Tibial nerve (tissue), 3 donors: ENCODE measurements at regions not wholly inside any gene's neighbourhood (a gene's known extent, or its start where the extent isn't known, plus 50 kb on each side); places are given as distances from the start of the nearest gene placed in this dataset.

Experiments used
- CTCF ChIP-seq, 5 experiments: fragments of 200-600 bp in 3 of 5; fragments of 450-650 bp in 2 of 5; sonication (generic) in 3 of 5; IDR thresholded peaks; one replicate each; pipeline ENCODE4 v1.5.1; 2016 to 2019; ENCODE audit warnings: antibody characterized with exemption in 5 of 5, mild to moderate bottlenecking in 3 of 5, moderate library complexity in 2 of 5
- POLR2A ChIP-seq, 2 donors: fragments of 450-650 bp; IDR thresholded peaks; one replicate each; pipeline ENCODE4 v1.6.1; 2017; ENCODE audit warnings: antibody characterized with exemption in 2 of 2, mild to moderate bottlenecking in 2 of 2, moderate library complexity in 2 of 2

- TF ChIP-seq CTCF (IDR thresholded peaks at IDR 0.05): no peak
- TF ChIP-seq POLR2A (IDR thresholded peaks at IDR 0.05): no peak
Observed at GRCh38 chr5:74166064-74166463, 474.5 kb downstream of the ENC1 start.
